ENCODE measurements at regions not wholly inside any gene's neighbourhood (a gene's known extent, or its start where the extent isn't known, plus 50 kb on each side); places are given as distances from the start of the nearest gene placed in this dataset.

- Histone ChIP-seq H3K27me3 (replicated peaks; ENCODE audit: control insufficient read depth, insufficient read depth, low read length) (no peaks in the 10 kb centered on the region), H3K4me3 (replicated peaks; ENCODE audit: low read depth, low read length) (no peak overlapping the region), H3K36me3 (ENCODE audit: control insufficient read depth, insufficient read depth, low read length) (no peaks in the 10 kb centered on the region)
- no peak for DNase-seq (ENCODE audit: extremely low read depth, insufficient read length)
- no peak for TF ChIP-seq CTCF (IDR thresholded peaks at IDR 0.05; ENCODE audit: insufficient read depth, low read length, poor library complexity, severe bottlenecking)
Measured at GRCh38 chr6:54463354-54464024, 155.2 kb downstream of the TINAG start.

GRCh38 chr6:54465649-54466300, 157.5 kb downstream of the TINAG start:
- no peak for TF ChIP-seq CTCF (IDR thresholded peaks at IDR 0.05; ENCODE audit: insufficient read depth, low read length, poor library complexity, severe bottlenecking)
- H3K4me3 ChIP-seq (replicated peaks; ENCODE audit: low read depth, low read length), result no peak overlapping the region
- H3K27me3 ChIP-seq (replicated peaks; ENCODE audit: control insufficient read depth, insufficient read depth, low read length), result no peaks in the 10 kb centered on the region
- no peak for DNase-seq (ENCODE audit: extremely low read depth, insufficient read length)
- no peaks in the 10 kb centered on the region for H3K36me3 ChIP-seq (ENCODE audit: control insufficient read depth, insufficient read depth, low read length)

GRCh38 chr6:54467384-54467783, 159.1 kb downstream of the TINAG start:
- TF ChIP-seq CTCF (IDR thresholded peaks at IDR 0.05; ENCODE audit: insufficient read depth, low read length, poor library complexity, severe bottlenecking), result no peak

GRCh38 chr6:54473328-54473727, 165.1 kb downstream of the TINAG start:
- TF ChIP-seq CTCF (IDR thresholded peaks at IDR 0.05; ENCODE audit: insufficient read depth, low read length, poor library complexity, severe bottlenecking), result no peak
- no peak for DNase-seq (ENCODE audit: extremely low read depth, insufficient read length)
- Histone ChIP-seq H3K4me3 (replicated peaks; ENCODE audit: low read depth, low read length) (no peak overlapping the region), H3K27me3 (replicated peaks; ENCODE audit: control insufficient read depth, insufficient read depth, low read length) (no peaks in the 10 kb centered on the region), H3K36me3 (ENCODE audit: control insufficient read depth, insufficient read depth, low read length) (no peaks in the 10 kb centered on the region)

More at GRCh38 chr6:54467384-54467783, 159.1 kb downstream of the TINAG start:
- Histone ChIP-seq H3K36me3 (ENCODE audit: control insufficient read depth, insufficient read depth, low read length) (no peaks in the 10 kb centered on the region), H3K4me3 (replicated peaks; ENCODE audit: low read depth, low read length) (no peak overlapping the region), H3K27me3 (replicated peaks; ENCODE audit: control insufficient read depth, insufficient read depth, low read length) (no peaks in the 10 kb centered on the region)
- no peak for DNase-seq (ENCODE audit: extremely low read depth, insufficient read length)

GRCh38 chr6:54474898-54475297, 166.7 kb downstream of the TINAG start:
- no peak for DNase-seq (ENCODE audit: extremely low read depth, insufficient read length)
- Histone ChIP-seq H3K4me3 (replicated peaks; ENCODE audit: low read depth, low read length) (no peak overlapping the region), H3K36me3 (ENCODE audit: control insufficient read depth, insufficient read depth, low read length) (no peaks in the 10 kb centered on the region), H3K27me3 (replicated peaks; ENCODE audit: control insufficient read depth, insufficient read depth, low read length) (no peaks in the 10 kb centered on the region)
- no peak for TF ChIP-seq CTCF (IDR thresholded peaks at IDR 0.05; ENCODE audit: insufficient read depth, low read length, poor library complexity, severe bottlenecking)

Measured in GM06990 (cell line).